Hepatocyte (in vitro differentiated cells): ENCODE measurements at regions not wholly inside any gene's neighbourhood (a gene's known extent, or its start where the extent isn't known, plus 50 kb on each side); places are given as distances from the start of the nearest gene placed in this dataset.

ENCODE experiments used
- EZH2 ChIP-seq: fragments of 200-600 bp; sonication (generic); IDR thresholded peaks from 2 replicates; pipeline ENCODE4 v1.6.1; 2016; ENCODE audit warnings: antibody characterized with exemption, mild to moderate bottlenecking, borderline replicate concordance
- EZH2phosphoT487 ChIP-seq: fragments of 200-600 bp; sonication (generic); IDR thresholded peaks from one replicate; pipeline ENCODE4 v1.6.1; 2018; ENCODE audit warnings: antibody characterized with exemption, mild to moderate bottlenecking, low read depth, moderate library complexity; ENCODE audit not compliant: unreplicated experiment, severe bottlenecking
- TF ChIP-seq, protein P1 (sequence below): fragments of 200-600 bp; sonication (generic); IDR thresholded peaks from 2 replicates; pipeline ENCODE4 v1.5.1; 2016; ENCODE audit warnings: antibody characterized with exemption, mild to moderate bottlenecking; ENCODE audit not compliant: poor library complexity

DNA sequence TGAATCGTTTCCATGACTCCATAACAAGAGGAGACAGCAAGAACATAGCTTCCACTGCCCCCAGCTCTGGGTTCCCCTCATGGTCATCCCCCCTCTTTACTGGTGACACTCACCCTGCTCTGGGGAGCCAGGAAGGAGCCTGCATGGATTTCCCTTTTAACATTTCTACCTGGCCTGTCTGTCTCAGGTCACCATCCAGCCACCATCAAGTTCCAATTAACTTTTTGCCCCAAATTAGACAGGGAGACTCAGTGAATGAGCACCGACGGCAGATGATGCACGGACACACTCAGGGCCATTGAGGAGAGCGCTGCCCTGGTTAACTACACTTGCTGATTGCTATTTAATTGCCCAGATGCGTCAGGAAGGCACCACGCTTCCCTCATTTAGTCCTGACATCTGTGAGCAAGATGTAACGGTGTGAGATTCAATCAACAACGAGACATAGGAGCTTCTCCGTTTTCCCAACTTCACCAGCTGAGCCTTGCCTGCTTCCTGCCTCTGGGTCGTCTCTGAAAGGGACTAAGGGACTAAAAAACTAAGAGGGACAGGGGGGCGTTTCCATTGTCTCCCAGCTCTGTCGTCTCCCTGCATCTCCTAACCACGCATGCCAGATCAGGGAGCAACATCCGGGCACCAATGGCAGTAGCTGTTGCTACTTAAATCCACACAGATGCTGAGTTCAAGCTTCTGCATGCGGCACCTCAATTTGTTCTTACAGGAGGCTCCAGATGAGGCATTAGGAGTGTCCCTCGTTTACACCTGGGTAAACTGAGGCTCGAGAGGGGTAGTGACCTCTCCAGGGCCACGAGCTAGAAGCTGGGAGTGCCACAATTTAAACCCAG is 426.7 kb downstream of the NPHP4 start:
- TF ChIP-seq, protein P1, sequence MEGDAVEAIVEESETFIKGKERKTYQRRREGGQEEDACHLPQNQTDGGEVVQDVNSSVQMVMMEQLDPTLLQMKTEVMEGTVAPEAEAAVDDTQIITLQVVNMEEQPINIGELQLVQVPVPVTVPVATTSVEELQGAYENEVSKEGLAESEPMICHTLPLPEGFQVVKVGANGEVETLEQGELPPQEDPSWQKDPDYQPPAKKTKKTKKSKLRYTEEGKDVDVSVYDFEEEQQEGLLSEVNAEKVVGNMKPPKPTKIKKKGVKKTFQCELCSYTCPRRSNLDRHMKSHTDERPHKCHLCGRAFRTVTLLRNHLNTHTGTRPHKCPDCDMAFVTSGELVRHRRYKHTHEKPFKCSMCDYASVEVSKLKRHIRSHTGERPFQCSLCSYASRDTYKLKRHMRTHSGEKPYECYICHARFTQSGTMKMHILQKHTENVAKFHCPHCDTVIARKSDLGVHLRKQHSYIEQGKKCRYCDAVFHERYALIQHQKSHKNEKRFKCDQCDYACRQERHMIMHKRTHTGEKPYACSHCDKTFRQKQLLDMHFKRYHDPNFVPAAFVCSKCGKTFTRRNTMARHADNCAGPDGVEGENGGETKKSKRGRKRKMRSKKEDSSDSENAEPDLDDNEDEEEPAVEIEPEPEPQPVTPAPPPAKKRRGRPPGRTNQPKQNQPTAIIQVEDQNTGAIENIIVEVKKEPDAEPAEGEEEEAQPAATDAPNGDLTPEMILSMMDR: no peak
- no peak for TF ChIP-seq EZH2phosphoT487
- TF ChIP-seq EZH2: no peak
